ENCODE measurements at regions not wholly inside any gene's neighbourhood (a gene's known extent, or its start where the extent isn't known, plus 50 kb on each side); places are given as distances from the start of the nearest gene placed in this dataset.

- TF ChIP-seq POLR2A (IDR thresholded peaks at IDR 0.05; ENCODE audit: low read depth, low read length) (no peak), CTCF (conservative IDR thresholded peaks at IDR 0.05; ENCODE audit: low read depth, low read length) (no peak), BHLHE40 (IDR thresholded peaks at IDR 0.05; ENCODE audit: low read depth, low read length) (no peak), FOS (IDR thresholded peaks at IDR 0.05; ENCODE audit: low read depth, low read length) (no peak), SMC3 (IDR thresholded peaks at IDR 0.05; ENCODE audit: low read depth, low read length) (no peak), RFX5 (IDR thresholded peaks at IDR 0.05; ENCODE audit: low read depth, low read length) (no peak)
Measured at GRCh38 chrX:110846071-110846470, 50.5 kb upstream of the CHRDL1 start.
